Activated CD4-positive, alpha-beta T cell treated with anti-CD3 and anti-CD28 coated beads, Interleukin-2, amount 50 U/mL, for 1 hour (primary cell): ENCODE measurements at regions not wholly inside any gene's neighbourhood (a gene's known extent, or its start where the extent isn't known, plus 50 kb on each side); places are given as distances from the start of the nearest gene placed in this dataset.

Experiments
- DNase-seq: peaks from one replicate; pipeline ENCODE4 v3.0.0-alpha.2; 2020

DNA sequence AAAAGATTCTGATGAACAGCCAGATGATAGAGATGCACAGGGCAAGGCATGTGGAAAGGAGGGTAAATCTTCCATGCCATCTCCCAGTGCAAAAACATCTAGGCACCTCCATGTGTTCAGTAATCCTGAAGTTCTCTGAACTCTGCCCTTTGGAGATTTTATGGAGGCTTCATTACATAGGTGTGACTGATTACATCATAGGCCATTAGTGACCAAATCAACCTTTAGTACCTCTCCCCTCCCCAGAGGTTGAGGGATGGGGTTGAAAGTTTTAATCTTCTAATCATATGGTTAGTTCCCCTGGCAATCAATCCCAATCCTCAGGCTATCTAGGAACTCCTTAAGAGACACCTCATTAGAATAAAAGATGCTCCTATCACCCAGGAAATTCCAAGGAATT is 2190.2 kb upstream of the PIK3C3 start:
- DNase-seq: no peak

DNA sequence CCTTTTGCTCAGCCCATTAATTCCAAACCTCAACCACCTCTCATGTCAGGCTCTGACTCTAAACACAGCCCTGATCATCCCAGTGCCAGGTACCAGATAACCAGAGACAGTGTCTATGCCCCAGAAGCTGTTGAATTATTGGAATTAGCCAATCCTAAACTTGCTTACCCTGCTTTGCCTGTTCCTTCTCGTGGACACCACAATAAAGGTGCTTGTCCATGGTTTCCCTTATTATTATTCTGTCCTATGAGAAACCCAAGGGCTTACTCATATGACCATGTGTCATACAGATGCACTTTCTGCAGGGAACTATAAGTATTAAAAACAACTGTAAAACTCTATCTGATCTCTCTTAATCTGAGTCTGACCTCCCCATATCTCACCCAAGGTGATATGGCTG is 2193.8 kb upstream of the PIK3C3 start:
- DNase-seq: no peak

DNA sequence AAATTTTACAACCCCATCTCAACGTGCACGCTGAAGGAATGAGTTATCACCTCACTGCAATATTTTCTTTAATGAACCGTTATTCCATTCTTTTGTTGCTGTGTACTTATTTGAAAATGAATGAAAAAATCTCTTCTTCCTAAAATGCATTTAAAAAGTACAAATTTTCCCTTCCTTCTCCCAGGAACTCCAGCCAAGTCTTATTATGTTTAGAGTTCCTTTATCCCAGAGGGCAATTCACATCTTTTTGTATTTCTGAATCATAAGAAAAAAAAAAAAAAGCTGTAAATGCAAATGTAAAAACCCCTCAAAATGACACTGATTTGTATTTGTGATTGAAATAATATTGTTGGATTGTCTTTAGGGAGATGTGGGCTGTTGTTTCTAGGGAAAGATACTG is 2194.3 kb upstream of the CELF4 start:
- no peak for DNase-seq

DNA sequence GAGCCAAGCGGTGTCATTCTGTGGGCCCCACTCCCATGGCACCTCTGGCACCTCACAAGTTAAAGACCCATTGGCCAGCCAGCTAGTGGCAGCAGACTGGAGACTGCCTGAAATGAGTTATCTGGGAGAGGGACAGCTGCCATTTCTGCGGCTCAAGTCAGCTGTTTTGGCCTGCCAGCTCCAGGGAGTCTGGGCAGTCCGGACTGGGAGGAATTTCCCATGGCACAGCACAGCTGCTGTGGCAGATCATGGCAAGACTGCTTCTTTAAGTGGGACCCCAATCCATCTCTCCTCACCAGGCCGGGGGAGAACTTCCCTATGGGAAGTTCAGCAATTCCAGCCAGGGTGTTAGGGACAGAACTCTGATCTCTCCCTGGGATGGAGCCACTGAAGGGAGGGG is 2187.6 kb upstream of the CELF4 start:
- no peak for DNase-seq

DNA sequence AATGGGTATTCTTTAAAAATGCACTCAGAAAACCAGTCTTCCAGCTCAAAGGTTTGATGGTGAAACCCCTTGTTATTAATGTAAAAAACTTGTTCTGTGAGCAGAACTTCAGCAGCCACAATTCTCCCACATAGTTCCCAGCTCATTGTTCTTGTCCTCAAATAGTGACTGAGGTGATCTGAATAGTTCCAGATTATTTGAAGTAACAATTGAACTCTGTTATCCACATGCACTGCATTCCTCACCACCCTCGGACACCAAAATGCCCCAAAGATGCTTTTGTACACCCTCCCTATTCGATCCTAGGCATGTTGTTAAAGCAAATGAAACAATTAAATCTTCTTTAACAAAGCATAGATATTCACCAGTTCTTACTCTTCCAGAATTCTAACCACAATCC is 2186.8 kb upstream of the CELF4 start:
- no peak for DNase-seq

DNA sequence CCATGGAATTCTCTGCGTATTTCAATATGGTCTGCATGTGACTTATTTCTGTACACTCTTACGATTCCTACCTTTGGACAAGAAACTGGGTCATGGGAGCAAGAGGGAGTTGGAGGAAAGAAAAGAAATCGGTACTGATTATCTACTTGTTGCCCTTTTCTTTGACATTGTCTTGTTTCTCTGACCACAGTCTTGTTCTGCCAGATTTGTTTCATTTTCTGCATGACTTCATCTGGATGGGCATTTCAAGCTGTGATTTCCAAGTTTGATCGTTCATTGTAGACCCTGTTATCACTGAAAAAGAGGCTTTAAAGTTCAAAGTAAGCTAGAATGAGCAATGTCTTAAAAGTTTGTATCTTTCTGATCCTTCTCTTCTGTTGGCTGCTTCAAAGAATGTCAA is 2186.3 kb upstream of the CELF4 start:
- no peak for DNase-seq

DNA sequence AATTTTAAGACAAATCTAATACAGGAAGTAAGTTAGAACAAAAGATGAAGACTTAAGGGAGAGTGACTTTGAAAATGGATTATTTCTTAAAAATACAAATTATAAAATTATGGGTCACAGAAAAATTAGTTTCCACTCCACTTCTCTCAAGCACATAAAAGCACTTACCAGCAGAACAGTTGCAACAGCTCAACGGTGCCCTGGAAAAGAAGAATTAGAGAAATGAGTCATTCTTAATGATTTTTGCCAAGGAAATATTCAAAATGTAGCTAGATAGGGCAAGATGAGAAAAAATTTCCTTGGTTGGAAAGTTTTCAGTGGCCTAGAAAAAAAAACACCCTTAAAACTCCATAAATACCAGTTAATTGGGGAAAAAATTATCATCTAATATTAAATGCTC is 2185.6 kb upstream of the CELF4 start:
- DNase-seq: no peak

DNA sequence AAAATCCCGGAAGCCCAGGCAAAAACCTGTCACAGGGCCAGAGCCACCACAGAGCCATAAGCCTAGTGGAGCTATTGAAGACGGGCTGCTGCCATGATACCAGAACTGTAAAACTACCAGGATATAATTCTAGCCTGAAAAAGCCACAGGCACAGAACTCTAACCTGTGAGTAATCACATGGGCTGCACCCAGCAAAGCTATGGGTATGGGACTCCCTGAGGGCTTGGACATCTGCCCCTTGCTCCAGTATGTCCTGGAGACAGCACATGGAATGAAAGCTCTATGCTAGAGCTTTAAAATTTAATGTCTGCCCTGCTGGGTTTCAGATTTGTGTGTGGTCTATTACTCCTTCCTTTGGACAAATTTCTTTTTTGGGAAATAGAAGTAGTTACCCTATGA is 2183.6 kb upstream of the CELF4 start:
- DNase-seq: no peak

DNA sequence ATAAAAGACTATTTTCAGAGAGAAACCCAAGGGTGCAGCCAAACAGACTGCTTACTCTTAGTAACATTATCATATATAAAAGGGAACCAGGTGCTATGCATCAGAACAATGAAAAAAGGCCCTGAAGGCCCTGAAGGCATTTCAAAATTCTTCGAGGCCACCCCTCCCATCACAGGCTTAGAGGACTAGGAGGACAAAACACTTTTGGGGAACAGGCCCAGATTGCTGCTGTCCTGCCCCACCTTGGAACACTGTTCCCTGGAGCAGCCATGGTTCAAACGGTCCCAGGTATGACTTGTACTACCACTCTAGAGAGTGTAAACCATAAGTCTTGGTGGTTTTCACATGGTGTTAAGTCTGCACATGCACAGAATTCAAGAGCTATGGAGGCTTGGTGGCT is 2183.1 kb upstream of the CELF4 start:
- no peak for DNase-seq

DNA sequence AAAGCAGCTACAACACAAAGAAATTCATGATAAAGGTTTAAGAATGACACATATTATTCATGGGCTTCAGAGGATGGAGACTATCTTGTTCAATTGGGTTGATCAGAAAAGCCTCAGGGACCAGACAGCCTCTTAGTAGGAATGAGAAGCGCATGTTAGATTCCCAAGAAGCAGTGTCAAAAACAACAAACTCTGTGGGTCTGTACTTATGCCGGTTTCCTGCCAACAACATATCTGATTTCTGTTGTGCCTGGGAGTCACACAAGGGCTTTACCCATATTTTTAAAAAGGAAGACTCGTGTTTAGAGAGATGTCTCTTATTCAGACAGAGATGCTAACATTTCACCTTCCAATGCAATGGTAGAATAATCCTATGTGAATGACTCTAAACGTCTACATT is 2180.6 kb upstream of the CELF4 start:
- DNase-seq: no peak

DNA sequence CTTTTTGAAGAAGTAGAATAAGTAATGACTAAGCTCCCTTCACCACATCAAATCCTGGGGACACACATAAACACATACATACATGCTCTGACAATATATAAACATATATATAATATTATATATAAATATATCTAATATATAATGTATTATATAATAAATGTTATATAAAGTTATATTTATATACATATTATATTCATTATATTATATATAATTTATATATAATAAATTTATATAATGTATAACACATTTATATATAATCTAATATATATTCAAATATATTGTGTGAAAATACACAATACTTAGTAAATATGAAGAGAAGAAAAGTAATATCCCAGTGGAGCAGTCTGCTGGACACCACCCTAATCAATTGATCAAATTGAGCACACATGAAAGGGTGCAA is 2177.9 kb upstream of the CELF4 start:
- no peak for DNase-seq

DNA sequence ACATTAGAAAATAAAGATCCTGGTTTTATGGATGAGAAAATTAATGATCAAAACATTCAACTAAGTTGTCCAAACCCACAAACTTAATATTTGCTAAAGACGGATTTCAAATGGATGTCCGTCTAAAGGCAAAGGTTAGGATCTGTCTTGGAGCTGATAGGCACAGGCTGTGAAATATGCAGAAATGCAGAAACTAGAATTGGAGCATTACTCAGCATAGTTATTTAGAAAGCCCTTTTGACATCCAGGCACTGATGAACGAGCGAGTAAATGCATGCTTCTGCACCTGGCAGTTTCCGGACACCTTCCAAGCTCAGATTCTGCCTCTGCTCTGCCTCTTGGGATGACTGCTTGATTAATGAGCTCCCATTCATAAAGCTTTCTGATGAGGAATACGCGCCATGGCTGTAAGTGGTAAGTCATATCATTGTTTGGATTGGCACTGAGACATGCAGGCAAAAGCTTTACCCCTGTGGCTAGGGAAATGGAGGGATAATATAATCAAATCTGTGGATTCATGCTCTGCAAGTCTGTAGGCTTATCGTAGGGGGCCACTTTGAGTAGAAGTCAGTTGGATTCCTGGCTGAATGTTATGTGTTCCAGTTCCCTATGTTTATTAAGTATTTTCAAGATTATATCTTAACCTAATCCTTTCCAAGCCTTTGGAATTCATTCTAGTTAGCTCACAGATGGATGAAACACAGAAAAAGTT is 2176.3 kb upstream of the CELF4 start:
- DNase-seq: no peak

DNA sequence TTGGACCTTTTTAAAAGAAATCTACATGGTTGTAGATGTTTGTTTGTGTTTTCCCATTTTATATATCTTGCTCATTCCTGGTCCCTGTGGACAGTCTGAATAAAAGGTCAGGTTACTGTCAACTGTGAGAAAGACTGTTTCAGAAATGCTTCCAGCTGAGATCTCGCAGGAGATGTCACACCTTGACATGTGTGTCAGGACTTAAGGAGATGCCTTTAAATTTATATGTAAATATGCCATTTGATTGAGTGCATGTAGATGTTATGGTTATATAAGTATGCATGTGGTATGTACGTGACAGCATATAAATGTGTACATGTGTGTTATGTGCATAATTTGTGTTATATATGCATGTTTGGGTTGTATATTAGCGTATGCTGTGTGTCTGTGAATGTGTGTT is 2172.3 kb upstream of the CELF4 start:
- DNase-seq: no peak

DNA sequence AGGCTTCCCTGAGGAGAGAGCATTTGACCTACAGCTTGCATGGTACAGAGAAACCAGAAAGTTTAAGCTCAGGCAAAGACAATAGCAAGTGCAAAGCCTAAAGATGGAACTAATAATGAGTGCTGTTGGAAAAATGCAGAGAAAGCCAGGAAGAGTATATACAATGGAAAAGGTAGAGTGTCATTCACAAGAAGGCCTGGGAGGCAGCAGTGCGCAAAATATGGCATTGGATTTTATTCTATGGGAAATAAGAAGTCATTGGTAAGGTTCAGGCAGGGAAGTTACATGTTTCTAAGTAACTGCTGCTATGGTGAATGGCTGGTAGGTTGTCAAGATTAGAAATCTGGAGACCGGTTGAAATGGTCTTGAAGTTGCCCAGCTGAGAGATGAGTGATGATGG is 2167.3 kb upstream of the CELF4 start:
- no peak for DNase-seq

DNA sequence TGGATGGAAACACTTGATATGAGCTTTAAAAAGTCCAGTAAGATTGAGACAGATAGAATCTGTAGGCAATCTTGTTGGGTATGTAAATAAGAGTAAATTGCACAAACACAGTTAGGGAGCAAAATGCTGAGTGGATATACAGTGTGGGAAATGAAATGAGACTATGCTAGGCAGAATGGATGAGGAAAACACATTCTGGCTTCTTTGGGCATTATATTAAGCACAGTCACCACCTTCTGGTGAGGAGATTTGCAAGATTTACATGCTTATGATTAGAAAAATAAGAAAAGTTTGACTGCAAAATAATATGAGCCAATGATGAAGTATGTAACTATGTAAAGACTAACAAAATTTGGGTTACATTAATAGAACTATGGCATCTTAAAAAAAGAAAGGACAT is 2165.0 kb upstream of the CELF4 start:
- no peak for DNase-seq

DNA sequence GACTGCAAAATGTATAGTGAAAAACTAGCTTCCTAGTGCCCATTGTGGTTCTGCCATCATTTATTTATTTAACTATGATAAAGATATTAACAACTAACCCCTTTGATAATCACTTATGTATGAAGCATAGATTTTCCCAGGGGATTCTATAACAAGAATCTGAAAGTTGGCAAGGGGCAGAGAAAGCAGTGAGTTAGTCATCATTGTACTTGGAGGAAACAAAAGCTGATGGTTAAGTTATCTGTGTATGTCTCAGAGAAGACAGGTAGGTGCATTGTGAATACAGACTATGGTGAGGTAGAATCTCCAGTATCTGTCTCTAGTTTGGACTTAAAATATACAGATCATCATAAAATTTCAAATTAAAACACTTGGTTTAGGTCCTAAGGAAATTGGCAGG is 2159.1 kb upstream of the CELF4 start:
- DNase-seq: no peak

DNA sequence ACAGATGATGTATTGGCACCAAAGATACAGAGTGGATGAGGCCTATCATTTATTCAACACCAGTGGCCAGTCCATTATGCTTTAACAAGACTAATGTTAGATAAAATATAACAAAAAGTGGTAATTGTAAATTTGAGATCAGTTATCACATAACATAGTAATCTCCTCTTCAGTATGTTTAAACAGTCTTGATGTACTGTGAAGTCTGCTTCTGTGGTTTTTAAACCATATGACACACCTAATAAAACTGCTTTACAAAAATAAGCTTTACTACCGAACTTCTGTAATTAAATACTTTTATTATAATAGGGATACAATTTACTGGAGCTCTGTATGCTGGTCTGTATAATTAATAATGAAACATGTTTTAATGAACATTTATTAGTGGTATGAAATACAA is 2156.1 kb upstream of the CELF4 start:
- no peak for DNase-seq

DNA sequence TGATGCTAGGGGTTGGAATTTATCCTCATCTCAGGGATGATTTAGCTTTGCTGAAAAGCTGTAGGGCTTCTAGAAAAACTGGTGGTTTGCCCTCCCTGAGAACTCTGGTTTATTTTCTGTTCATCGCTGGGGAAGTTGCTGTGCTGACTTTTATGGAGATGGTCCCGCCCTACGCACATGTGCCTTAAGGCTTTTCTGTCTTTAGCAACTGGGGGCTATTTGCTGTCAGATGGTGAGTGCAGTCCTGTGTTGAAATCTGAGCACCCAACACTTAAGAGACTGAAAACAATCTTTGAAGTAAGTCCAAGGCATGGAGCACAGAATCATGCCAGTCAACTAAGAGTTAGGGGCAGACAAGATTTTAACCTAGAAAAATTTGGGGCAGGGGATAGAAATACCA is 2148.4 kb upstream of the CELF4 start:
- no peak for DNase-seq

DNA sequence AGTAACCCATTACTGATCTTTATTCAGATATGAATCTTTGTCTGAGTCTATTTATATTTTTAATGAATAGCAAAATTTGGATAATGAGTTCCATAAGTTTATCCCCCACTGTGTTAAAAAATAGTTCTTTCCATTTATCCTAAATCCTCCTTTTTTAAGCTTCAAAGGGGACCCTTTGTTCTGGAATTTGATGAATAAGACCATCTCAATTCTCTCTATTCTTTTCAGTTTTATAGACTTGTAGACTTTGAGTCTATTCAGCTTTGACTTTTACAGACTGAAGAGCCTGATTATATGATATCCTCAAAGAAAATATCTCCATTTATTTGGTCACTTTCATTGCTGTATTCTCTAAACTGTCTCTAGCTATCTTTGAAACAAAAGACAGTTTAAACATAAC is 2146.1 kb upstream of the CELF4 start:
- no peak for DNase-seq

DNA sequence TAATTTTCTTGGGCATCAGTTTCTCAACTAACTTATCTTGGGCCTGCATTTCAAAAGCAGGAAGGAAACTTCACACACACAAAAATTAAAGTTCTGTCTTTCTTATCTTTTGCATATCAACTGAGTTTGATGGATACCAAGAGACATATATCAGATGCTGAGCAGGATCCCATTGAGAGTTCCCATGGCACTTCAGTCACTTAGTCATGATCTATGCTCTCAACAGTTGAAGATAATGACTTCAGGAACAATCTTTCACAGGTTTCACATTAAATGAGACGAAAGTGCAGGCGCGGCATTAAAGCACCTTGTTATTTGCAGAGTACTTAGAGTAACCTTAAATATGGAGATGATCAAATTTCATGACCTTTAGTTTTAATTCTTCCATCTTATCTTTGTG is 2139.8 kb upstream of the CELF4 start:
- DNase-seq: no peak

DNA sequence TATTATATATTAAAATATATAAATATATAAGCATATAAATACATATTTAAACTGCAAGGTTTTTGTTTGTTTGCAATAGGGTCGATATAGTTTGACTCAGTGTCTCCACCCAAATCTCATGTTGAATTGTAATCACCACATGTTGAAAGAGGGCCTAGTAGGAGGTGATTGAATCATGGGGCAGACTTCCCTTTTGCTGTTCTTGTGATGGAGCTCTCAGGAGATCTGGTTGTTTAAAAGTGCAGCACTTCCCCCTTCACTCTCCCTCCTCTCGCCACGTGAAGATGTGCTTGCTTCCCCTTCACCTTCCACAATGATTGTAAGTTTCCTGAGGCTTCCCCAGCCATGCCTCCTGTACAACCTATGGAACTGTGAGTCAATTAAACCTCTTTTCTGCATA is 2137.3 kb upstream of the CELF4 start:
- DNase-seq: no peak

DNA sequence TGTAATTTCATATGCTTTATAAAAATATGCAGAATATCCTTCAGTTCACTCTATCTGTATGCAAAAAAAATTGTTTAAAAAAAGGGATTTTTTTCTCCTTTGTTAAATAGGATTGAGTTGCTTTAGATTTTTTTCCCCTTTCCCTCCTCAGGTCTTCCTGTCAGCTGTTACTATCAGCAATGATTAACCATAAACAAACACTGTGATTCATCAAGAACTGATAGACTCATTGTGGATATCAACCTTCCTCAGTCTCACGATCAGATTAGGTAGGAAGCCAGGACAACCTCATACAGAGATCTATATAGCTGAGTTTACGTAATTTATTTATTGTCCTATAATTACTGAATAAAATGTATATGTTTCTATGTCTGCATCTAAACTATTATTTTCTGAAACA is 2136.2 kb upstream of the CELF4 start:
- no peak for DNase-seq

DNA sequence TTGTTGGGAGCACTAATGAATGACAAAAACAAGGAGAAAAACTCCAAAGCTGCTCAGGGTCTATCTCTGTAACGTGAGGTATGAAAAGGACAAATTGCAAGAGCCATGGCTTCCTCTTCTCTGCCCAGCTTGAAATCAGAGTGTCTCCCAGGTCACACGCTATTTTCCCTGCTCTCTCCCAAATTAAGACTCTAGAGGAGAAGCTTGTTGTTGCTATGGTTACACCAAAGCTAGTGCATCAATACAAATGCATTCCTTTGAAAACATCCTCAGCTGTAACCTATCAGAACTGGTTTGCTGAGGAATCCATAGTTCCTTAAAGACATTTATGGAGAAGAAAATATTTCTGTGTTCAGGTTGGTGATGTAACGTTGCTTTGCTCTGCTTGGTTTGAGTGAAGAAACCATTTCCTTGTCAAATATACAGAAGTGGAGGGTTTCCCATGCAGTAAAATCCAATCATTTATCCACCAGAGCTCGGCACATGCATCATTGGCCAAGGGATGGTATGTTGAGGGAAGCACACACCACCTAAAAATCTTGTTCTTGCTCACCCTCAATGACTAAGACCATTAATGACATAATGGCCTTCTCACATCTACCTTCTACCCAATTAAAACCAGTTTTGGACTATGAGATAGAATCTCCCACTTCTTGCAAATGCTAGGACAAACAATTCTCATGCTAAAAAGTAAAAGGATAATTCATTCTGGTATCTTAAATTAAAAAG is 2135.6 kb upstream of the CELF4 start:
- DNase-seq: no peak

DNA sequence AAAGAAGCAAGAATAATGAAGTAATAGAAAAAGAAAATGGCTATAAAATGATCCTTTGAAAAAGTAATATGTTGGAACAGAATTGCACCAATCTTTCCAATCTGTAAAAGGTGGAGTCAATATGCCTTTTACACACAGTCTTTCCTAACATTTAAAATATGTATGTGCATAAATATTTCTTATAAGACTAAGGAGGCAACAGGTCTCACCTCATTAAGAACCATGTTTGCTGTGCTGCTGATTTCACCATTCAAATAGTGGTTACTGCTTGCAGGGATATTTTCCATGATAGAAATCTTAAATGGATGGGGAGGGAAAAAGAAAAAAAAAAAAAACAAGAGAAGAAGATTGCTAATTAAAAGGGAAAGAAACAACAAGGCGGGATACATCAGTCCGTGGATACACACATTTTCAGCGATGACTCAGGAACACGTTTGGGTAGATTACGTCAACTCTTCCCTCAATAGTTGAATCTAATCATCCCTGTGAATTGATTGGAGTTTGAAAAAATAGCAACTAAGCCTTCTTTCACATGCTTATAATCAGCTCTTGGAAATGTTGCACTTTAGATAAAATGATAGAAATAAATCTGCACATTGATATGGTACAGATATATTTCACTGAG is 2133.9 kb upstream of the CELF4 start:
- DNase-seq: no peak

DNA sequence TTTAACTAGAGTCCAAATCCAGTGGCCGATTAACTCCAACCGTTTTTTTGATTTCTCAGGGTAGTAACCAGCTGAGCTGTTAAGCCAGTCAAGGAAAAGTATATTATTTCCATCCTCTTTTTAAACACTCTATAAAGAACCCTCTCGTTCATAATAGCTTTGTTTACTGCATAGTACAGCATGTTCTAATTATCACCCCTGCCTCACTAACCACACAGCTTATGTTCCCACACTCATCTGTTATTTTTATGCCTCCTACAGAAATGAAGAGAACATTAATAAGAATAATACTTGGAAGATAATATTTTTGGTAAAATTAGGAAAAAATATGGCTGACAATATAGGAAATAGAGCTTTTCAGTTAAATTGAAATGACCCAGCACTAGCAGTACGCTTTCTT is 2132.8 kb upstream of the CELF4 start:
- no peak for DNase-seq
